Retinal pigment epithelial cell (primary cell): ENCODE measurements at regions not wholly inside any gene's neighbourhood (a gene's known extent, or its start where the extent isn't known, plus 50 kb on each side); places are given as distances from the start of the nearest gene placed in this dataset.

ENCODE experiments used
- DNase-seq: peaks from one replicate; pipeline ENCODE4 v3.0.0-alpha.2; 2010; ENCODE audit warnings: low read depth
- H3K4me3 ChIP-seq: 2 replicates; pipeline ENCODE4 v1.5.1; 2011; ENCODE audit warnings: mild to moderate bottlenecking, low read length, control low read depth, moderate library complexity
- TF ChIP-seq, protein P1 (sequence below): conservative IDR thresholded peaks from 2 replicates; pipeline ENCODE4 v1.5.1; 2011; ENCODE audit warnings: low read depth, low read length, control low read depth, inconsistent platforms

DNA sequence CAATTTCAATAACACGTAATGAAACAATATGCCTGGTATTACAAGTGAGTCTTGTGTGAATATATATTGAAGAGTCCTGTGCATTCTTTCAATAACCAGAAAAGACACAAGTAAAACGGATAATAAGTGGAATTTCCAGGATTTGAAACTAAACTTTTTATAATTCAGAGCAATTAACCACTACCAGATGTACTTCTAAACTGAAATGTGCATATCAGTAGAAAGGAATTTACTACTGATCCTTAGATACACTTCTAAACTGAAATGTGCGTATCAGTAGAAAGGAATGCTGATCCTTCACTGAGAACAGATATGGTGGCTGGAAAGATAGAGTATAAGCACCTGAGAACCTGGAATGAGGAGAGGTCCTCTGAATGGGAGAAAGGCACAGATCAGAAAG lies 470.9 kb upstream of the SPHKAP start:
- no peak overlapping the region for H3K4me3 ChIP-seq
- TF ChIP-seq, protein P1, sequence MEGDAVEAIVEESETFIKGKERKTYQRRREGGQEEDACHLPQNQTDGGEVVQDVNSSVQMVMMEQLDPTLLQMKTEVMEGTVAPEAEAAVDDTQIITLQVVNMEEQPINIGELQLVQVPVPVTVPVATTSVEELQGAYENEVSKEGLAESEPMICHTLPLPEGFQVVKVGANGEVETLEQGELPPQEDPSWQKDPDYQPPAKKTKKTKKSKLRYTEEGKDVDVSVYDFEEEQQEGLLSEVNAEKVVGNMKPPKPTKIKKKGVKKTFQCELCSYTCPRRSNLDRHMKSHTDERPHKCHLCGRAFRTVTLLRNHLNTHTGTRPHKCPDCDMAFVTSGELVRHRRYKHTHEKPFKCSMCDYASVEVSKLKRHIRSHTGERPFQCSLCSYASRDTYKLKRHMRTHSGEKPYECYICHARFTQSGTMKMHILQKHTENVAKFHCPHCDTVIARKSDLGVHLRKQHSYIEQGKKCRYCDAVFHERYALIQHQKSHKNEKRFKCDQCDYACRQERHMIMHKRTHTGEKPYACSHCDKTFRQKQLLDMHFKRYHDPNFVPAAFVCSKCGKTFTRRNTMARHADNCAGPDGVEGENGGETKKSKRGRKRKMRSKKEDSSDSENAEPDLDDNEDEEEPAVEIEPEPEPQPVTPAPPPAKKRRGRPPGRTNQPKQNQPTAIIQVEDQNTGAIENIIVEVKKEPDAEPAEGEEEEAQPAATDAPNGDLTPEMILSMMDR: no peak
- no peak for DNase-seq

GRCh38 chr2:228649876-228650275 lies 468.4 kb upstream of the SPHKAP start:
- no peak for DNase-seq
- TF ChIP-seq, protein P1: no peak
- no peak overlapping the region for H3K4me3 ChIP-seq

- DNase-seq: no peak
- no peak overlapping the region for H3K4me3 ChIP-seq
- TF ChIP-seq, protein P1: no peak
Observed at GRCh38 chr2:228649447-228649846, 468.0 kb upstream of the SPHKAP start.

DNA sequence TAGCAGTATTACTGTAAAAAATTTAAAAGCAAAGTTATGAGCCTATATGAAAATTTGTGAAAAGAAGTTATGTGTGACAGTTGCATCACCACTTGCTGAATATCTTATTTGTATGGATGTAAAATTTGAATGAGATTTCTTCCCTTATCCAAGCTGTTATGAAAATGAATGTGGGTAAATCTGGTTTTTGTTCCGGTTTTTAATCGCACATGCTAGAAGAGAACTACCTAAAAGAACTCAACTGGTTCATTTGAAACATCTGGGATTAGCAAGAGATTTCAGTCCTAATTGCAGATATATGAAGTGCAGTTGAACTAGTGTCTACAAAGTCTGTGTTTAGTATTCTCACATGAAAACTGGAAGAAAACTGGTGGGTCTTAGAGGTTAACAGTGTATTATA lies 467.1 kb upstream of the SPHKAP start:
- DNase-seq: no peak
- TF ChIP-seq, protein P1: no peak
- no peak overlapping the region for H3K4me3 ChIP-seq

- no peak overlapping the region for H3K4me3 ChIP-seq
- TF ChIP-seq, protein P1: no peak
- no peak for DNase-seq
Observed at GRCh38 chr2:228646061-228646460, 464.6 kb upstream of the SPHKAP start.

DNA sequence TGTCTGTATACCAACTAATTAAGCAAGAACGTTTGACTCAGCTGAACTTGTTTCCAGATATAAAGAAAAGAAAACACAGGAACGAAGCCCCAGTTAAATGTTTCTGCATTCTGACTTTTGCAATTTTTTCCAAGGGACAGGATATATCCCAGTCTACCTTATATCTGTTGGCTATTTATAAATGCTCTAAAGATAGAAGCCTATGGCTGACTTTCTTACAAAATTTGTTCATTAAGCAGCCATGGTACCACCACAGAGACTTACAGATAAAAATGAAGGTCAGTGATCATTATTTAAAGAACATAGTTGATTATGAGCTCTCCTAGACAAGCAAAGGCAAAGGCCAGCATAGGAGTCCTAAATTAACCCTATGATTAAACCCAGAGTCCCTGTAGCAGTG lies 462.7 kb upstream of the SPHKAP start:
- DNase-seq: no peak
- TF ChIP-seq, protein P1: no peak
- no peak overlapping the region for H3K4me3 ChIP-seq

DNA sequence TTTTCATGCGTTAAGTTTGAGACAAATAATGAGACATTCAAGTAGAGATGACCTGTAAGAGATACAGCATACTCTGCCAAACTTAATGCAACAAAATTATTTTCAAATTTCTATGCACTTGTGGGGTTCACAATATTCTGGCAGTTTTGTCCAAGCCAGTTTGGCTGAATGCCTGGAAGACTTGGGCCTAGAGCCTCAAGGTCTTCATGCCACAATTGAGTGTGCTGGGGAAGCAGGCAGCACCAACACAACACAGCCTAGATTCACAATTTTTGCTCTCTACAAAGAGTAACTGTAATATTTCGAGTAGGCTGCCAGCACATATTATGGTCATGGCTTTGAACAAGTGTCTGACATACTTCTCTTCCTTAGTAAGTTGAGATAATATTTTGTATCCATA lies 461.4 kb upstream of the SPHKAP start:
- DNase-seq: no peak
- TF ChIP-seq, protein P1: no peak
- H3K4me3 ChIP-seq: no peak overlapping the region
